NOMO-1 (cell line): ENCODE measurements at regions not wholly inside any gene's neighbourhood (a gene's known extent, or its start where the extent isn't known, plus 50 kb on each side); places are given as distances from the start of the nearest gene placed in this dataset.

Experiments
- DNase-seq, 2 experiments: peaks; one replicate each; lab custom pipeline; 2025; ENCODE audit not compliant: unreplicated experiment in 2 of 2; lab: John Stamatoyannopoulos, UW

DNA sequence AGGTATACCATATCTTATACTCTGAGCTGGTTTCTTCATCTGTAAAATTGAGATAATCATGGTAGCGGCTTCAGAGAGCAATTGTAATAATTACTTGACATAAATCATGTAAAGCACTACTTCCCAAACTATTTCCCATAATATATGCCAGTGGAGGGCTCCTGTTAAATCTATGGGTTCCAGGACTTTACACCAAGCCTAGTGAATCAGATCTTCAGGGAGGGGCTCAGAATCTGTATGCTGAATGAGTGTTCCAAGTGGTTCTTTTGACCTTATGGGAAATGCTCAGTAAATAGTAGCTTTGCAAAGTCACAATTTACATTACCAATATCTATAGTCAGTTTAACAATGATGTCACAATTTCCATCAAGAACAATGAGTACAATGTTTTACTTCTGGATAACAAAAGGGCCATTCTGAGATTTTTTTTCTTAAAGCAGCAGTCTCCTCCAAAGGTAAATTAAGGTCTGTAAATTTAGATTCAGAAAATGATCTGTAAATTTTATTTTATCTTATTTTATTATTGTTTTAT, 50.9 kb upstream of the NLK start:
- no peak for DNase-seq
